ENCODE measurements at regions not wholly inside any gene's neighbourhood (a gene's known extent, or its start where the extent isn't known, plus 50 kb on each side); places are given as distances from the start of the nearest gene placed in this dataset.

GRCh38 chr5:115391780-115392179 is 95.3 kb upstream of the CCDC112 start:
- Histone ChIP-seq H3K9me3 (ENCODE audit: low read depth, low read length) (no peaks in the 10 kb centered on the region), H3K4me3 (no peak overlapping the region), H3K36me3 (ENCODE audit: insufficient read depth, low read length) (no peaks in the 10 kb centered on the region), H3K27ac (no peak overlapping the region), H3K9ac (ENCODE audit: insufficient read length) (no peak overlapping the region)
- TF ChIP-seq EZH2 (IDR thresholded peaks at IDR 0.05) (no peak), POLR2AphosphoS5 (IDR thresholded peaks at IDR 0.05; ENCODE audit: borderline replicate concordance, low read depth, low read length) (no peak), FOXP2 (optimal IDR thresholded peaks at IDR 0.05; ENCODE audit: control extremely low read depth, extremely low read length, insufficient read depth) (no peak)
- no peak for DNase-seq (ENCODE audit: low read depth, low spot score)

- H3K36me3 ChIP-seq (ENCODE audit: insufficient read depth, low read length), result no peaks in the 10 kb centered on the region
- no peak for DNase-seq (ENCODE audit: low read depth, low spot score)
- H3K9ac ChIP-seq (ENCODE audit: insufficient read length), result no peak overlapping the region
- H3K4me3 ChIP-seq, result no peak overlapping the region
- no peaks in the 10 kb centered on the region for H3K9me3 ChIP-seq (ENCODE audit: low read depth, low read length)
- no peak overlapping the region for H3K27ac ChIP-seq
- TF ChIP-seq POLR2AphosphoS5 (IDR thresholded peaks at IDR 0.05; ENCODE audit: borderline replicate concordance, low read depth, low read length) (no peak), EZH2 (IDR thresholded peaks at IDR 0.05) (no peak), FOXP2 (optimal IDR thresholded peaks at IDR 0.05; ENCODE audit: control extremely low read depth, extremely low read length, insufficient read depth) (no peak)
Observed at GRCh38 chr5:115389799-115390382, 93.4 kb upstream of the CCDC112 start.

GRCh38 chr5:115389034-115389798 is 92.8 kb upstream of the CCDC112 start:
- Histone ChIP-seq H3K27ac (no peak overlapping the region), H3K4me3 (no peak overlapping the region), H3K36me3 (ENCODE audit: insufficient read depth, low read length) (no peaks in the 10 kb centered on the region), H3K9ac (ENCODE audit: insufficient read length) (no peak overlapping the region), H3K9me3 (ENCODE audit: low read depth, low read length) (no peaks in the 10 kb centered on the region)
- TF ChIP-seq FOXP2 (optimal IDR thresholded peaks at IDR 0.05; ENCODE audit: control extremely low read depth, extremely low read length, insufficient read depth) (no peak), EZH2 (IDR thresholded peaks at IDR 0.05) (no peak), POLR2AphosphoS5 (IDR thresholded peaks at IDR 0.05; ENCODE audit: borderline replicate concordance, low read depth, low read length) (no peak)
- no peak for DNase-seq (ENCODE audit: low read depth, low spot score)

- H3K9me3 ChIP-seq (ENCODE audit: low read depth, low read length), result no peaks in the 10 kb centered on the region
- no peak for TF ChIP-seq FOXP2 (optimal IDR thresholded peaks at IDR 0.05; ENCODE audit: control extremely low read depth, extremely low read length, insufficient read depth)
- no peak for TF ChIP-seq POLR2AphosphoS5 (IDR thresholded peaks at IDR 0.05; ENCODE audit: borderline replicate concordance, low read depth, low read length)
- TF ChIP-seq EZH2 (IDR thresholded peaks at IDR 0.05), result no peak
- H3K27ac ChIP-seq, result no peak overlapping the region
- no peak for DNase-seq (ENCODE audit: low read depth, low spot score)
- H3K9ac ChIP-seq (ENCODE audit: insufficient read length), result no peak overlapping the region
- no peaks in the 10 kb centered on the region for H3K36me3 ChIP-seq (ENCODE audit: insufficient read depth, low read length)
- no peak overlapping the region for H3K4me3 ChIP-seq
Observed at GRCh38 chr5:115388240-115388639, 91.8 kb upstream of the CCDC112 start.

- H3K36me3 ChIP-seq (ENCODE audit: insufficient read depth, low read length), result no peaks in the 10 kb centered on the region
- DNase-seq (ENCODE audit: low read depth, low spot score), result no peak
- TF ChIP-seq EZH2 (IDR thresholded peaks at IDR 0.05) (no peak), POLR2AphosphoS5 (IDR thresholded peaks at IDR 0.05; ENCODE audit: borderline replicate concordance, low read depth, low read length) (no peak), FOXP2 (optimal IDR thresholded peaks at IDR 0.05; ENCODE audit: control extremely low read depth, extremely low read length, insufficient read depth) (no peak)
- H3K27ac ChIP-seq, result no peak overlapping the region
- no peak overlapping the region for H3K9ac ChIP-seq (ENCODE audit: insufficient read length)
- no peaks in the 10 kb centered on the region for H3K9me3 ChIP-seq (ENCODE audit: low read depth, low read length)
- no peak overlapping the region for H3K4me3 ChIP-seq
Observed at GRCh38 chr5:115387816-115388215, 91.4 kb upstream of the CCDC112 start.

- TF ChIP-seq FOXP2 (optimal IDR thresholded peaks at IDR 0.05; ENCODE audit: control extremely low read depth, extremely low read length, insufficient read depth), result no peak
- TF ChIP-seq POLR2AphosphoS5 (IDR thresholded peaks at IDR 0.05; ENCODE audit: borderline replicate concordance, low read depth, low read length), result no peak
- TF ChIP-seq EZH2 (IDR thresholded peaks at IDR 0.05), result no peak
- Histone ChIP-seq H3K4me3 (no peak overlapping the region), H3K27ac (no peak overlapping the region), H3K9ac (ENCODE audit: insufficient read length) (no peak overlapping the region), H3K36me3 (ENCODE audit: insufficient read depth, low read length) (no peaks in the 10 kb centered on the region), H3K9me3 (ENCODE audit: low read depth, low read length) (no peaks in the 10 kb centered on the region)
- no peak for DNase-seq (ENCODE audit: low read depth, low spot score)
Observed at GRCh38 chr5:115386657-115387056, 90.2 kb upstream of the CCDC112 start.

- H3K36me3 ChIP-seq (ENCODE audit: insufficient read depth, low read length), result no peaks in the 10 kb centered on the region
- no peaks in the 10 kb centered on the region for H3K9me3 ChIP-seq (ENCODE audit: low read depth, low read length)
- H3K9ac ChIP-seq (ENCODE audit: insufficient read length), result no peak overlapping the region
- H3K4me3 ChIP-seq, result no peak overlapping the region
- DNase-seq (ENCODE audit: low read depth, low spot score), result no peak
- TF ChIP-seq EZH2 (IDR thresholded peaks at IDR 0.05) (no peak), FOXP2 (optimal IDR thresholded peaks at IDR 0.05; ENCODE audit: control extremely low read depth, extremely low read length, insufficient read depth) (no peak), POLR2AphosphoS5 (IDR thresholded peaks at IDR 0.05; ENCODE audit: borderline replicate concordance, low read depth, low read length) (no peak)
- no peak overlapping the region for H3K27ac ChIP-seq
Observed at GRCh38 chr5:115384587-115385375, 88.3 kb upstream of the CCDC112 start.

GRCh38 chr5:115382989-115383388 is 86.5 kb upstream of the CCDC112 start:
- TF ChIP-seq EZH2 (IDR thresholded peaks at IDR 0.05), result no peak
- no peak for TF ChIP-seq FOXP2 (optimal IDR thresholded peaks at IDR 0.05; ENCODE audit: control extremely low read depth, extremely low read length, insufficient read depth)
- TF ChIP-seq POLR2AphosphoS5 (IDR thresholded peaks at IDR 0.05; ENCODE audit: borderline replicate concordance, low read depth, low read length), result no peak
- H3K27ac ChIP-seq, result no peak overlapping the region
- no peaks in the 10 kb centered on the region for H3K36me3 ChIP-seq (ENCODE audit: insufficient read depth, low read length)
- no peak overlapping the region for H3K4me3 ChIP-seq
- no peaks in the 10 kb centered on the region for H3K9me3 ChIP-seq (ENCODE audit: low read depth, low read length)
- H3K9ac ChIP-seq (ENCODE audit: insufficient read length), result no peak overlapping the region
- no peak for DNase-seq (ENCODE audit: low read depth, low spot score)
